ENCODE measurements at regions not wholly inside any gene's neighbourhood (a gene's known extent, or its start where the extent isn't known, plus 50 kb on each side); places are given as distances from the start of the nearest gene placed in this dataset.

DNA sequence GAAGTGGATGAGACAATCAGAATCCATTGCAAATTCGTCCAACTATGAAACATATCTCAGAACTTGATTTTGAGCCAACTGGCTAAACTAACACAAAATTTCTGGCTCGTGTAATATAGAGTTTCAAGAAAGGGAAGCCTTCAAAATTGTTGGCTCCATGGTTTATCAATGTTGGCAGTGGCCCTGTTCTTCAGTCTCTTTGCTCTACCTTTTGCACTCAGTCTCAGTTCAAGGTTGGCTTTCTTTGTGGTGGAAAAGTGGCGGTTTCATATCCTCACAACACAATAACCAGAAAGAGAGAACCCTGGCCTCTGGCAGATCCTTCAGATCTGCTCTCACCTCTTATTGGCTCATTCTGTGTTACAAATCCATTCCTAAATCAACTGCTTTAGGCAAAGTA lies 473.8 kb upstream of the API5 start:
- H4K12ac ChIP-seq (ENCODE audit: low read depth, low read length) = no peak overlapping the region
- H3K79me2 ChIP-seq (ENCODE audit: control insufficient read depth, insufficient read depth, low read length, poor library complexity) = no peaks in the 10 kb centered on the region
- no peak overlapping the region for H2BK5ac ChIP-seq (ENCODE audit: low read depth, low read length, poor library complexity)
- H3K23ac ChIP-seq (ENCODE audit: low read length) = no peak overlapping the region
- no peaks in the 10 kb centered on the region for H3K36me3 ChIP-seq (ENCODE audit: control insufficient read depth in 1 of 2, insufficient read depth in 2 of 2, low read length in 2 of 2)
- H4K91ac ChIP-seq (ENCODE audit: low read depth, low read length) = no peak overlapping the region
- H3K14ac ChIP-seq (ENCODE audit: low read length) = no peak overlapping the region
- no peak for DNase-seq
- peaks cover 0 to 4% of the 10 kb centered on the region in 2 experiments for H3K4me1 ChIP-seq (ENCODE audit: control insufficient read depth in 1 of 2, insufficient read depth in 2 of 2, low read length in 2 of 2)
- H3K27ac ChIP-seq (ENCODE audit: low read depth, low read length) = no peak overlapping the region
- no peak overlapping the region for H2AFZ ChIP-seq (ENCODE audit: insufficient read depth, low read length, poor library complexity)
- no peak overlapping the region for H3K18ac ChIP-seq (ENCODE audit: low read length)
- H2BK120ac ChIP-seq (ENCODE audit: insufficient read depth, low read length, poor library complexity) = no peak overlapping the region
- no peak overlapping the region for H3K9ac ChIP-seq (ENCODE audit: low read length)
- H4K8ac ChIP-seq (ENCODE audit: low read depth, low read length) = no peak overlapping the region
- no peak overlapping the region for H3K4ac ChIP-seq (ENCODE audit: low read depth, low read length)
- no peaks in the 10 kb centered on the region for H3K27me3 ChIP-seq (ENCODE audit: insufficient read depth, low read length)
- no peak overlapping the region for H2BK12ac ChIP-seq (ENCODE audit: low read length)
- H3K79me1 ChIP-seq (ENCODE audit: low read length) = no peaks in the 10 kb centered on the region
- no peak overlapping the region for H2AK5ac ChIP-seq (ENCODE audit: low read length)
- no CpG with 5 or more reads among the region's 3 CpGs for WGBS (ENCODE audit: extremely low coverage, insufficient coverage, insufficient read length)
- no peak overlapping the region for H3K4me2 ChIP-seq (ENCODE audit: low read length)
- no peak overlapping the region for H3K4me3 ChIP-seq (ENCODE audit: low read depth, low read length)
- no peaks in the 10 kb centered on the region for H3K9me3 ChIP-seq (ENCODE audit: insufficient read depth, low read depth, low read length)

DNA sequence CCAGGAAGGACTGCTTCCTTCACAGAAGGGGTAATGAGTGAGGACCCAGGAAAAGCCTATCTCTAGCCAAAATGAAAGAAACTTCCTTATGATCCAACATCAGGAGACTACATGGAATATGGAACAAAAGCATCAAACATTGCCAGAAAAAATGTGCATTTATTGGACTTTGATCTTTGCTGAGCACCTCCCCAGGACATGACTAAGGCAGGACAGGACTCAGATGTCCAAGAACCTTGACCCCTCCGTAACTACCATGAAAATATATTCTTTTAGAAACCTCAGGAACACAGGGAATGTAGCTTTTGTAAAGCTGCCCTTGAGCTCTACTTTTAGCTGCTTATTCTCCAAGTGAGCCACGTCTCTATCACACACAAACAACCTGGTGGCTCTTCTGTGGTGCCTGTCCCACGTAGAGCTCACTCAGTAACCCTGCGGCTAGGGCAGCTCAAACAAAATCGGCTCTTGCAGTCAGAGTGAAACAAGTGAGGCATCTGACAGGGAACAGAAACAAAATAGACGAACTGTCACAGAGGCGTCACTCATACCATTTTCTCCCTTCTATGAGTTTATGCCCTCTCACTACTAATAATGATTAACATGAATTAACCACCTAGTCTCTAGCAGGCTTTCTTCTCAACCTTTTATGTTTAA lies 471.5 kb upstream of the API5 start:
- Histone ChIP-seq H3K36me3 (ENCODE audit: control insufficient read depth in 1 of 2, insufficient read depth in 2 of 2, low read length in 2 of 2) (no peaks in the 10 kb centered on the region), H4K12ac (ENCODE audit: low read depth, low read length) (no peak overlapping the region), H3K4me2 (ENCODE audit: low read length) (no peak overlapping the region), H3K4me3 (ENCODE audit: low read depth, low read length) (no peak overlapping the region), H3K23ac (ENCODE audit: low read length) (no peak overlapping the region), H3K79me1 (ENCODE audit: low read length) (no peaks in the 10 kb centered on the region), H3K79me2 (ENCODE audit: control insufficient read depth, insufficient read depth, low read length, poor library complexity) (no peaks in the 10 kb centered on the region), H4K91ac (ENCODE audit: low read depth, low read length) (no peak overlapping the region), H3K27me3 (ENCODE audit: insufficient read depth, low read length) (no peaks in the 10 kb centered on the region), H3K27ac (ENCODE audit: low read depth, low read length) (no peak overlapping the region), H3K9me3 (ENCODE audit: insufficient read depth, low read depth, low read length) (no peaks in the 10 kb centered on the region), H3K4ac (ENCODE audit: low read depth, low read length) (no peak overlapping the region), H2AK5ac (ENCODE audit: low read length) (no peak overlapping the region), H3K9ac (ENCODE audit: low read length) (no peak overlapping the region), H2BK5ac (ENCODE audit: low read depth, low read length, poor library complexity) (no peak overlapping the region), H3K4me1 (ENCODE audit: control insufficient read depth in 1 of 2, insufficient read depth in 2 of 2, low read length in 2 of 2) (peaks cover 0 to 4% of the 10 kb centered on the region in 2 experiments), H2AFZ (ENCODE audit: insufficient read depth, low read length, poor library complexity) (no peak overlapping the region), H3K14ac (ENCODE audit: low read length) (no peak overlapping the region), H2BK12ac (ENCODE audit: low read length) (no peak overlapping the region), H2BK120ac (ENCODE audit: insufficient read depth, low read length, poor library complexity) (no peak overlapping the region), H3K18ac (ENCODE audit: low read length) (no peak overlapping the region), H4K8ac (ENCODE audit: low read depth, low read length) (no peak overlapping the region)
- no peak for DNase-seq
- no CpG with 5 or more reads among the region's 7 CpGs for WGBS (ENCODE audit: extremely low coverage, insufficient coverage, insufficient read length)

DNA sequence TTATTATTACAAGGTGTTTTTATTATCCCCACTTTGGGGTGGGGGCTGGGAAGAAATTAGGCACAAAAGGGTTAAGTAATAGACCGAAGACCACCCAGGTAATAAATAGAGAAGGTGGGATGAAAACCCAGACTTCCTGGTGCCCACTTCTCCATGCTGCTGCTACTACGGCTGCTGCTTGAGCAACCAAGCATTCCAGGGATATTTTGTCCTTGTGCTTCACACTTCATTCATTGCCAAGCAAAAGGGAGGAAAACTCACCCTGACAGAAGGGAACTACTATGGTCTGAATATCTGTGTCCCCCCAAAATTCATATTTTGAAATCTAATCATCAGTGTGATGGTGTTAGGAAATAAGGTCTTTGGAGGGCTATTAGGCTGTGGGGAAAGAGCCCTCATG lies 470.9 kb upstream of the API5 start:
- Histone ChIP-seq H3K36me3 (ENCODE audit: control insufficient read depth in 1 of 2, insufficient read depth in 2 of 2, low read length in 2 of 2) (no peaks in the 10 kb centered on the region), H3K4me3 (ENCODE audit: low read depth, low read length) (no peak overlapping the region), H3K14ac (ENCODE audit: low read length) (no peak overlapping the region), H4K12ac (ENCODE audit: low read depth, low read length) (no peak overlapping the region), H3K4me2 (ENCODE audit: low read length) (no peak overlapping the region), H2BK5ac (ENCODE audit: low read depth, low read length, poor library complexity) (no peak overlapping the region), H3K27ac (ENCODE audit: low read depth, low read length) (no peak overlapping the region), H3K4ac (ENCODE audit: low read depth, low read length) (no peak overlapping the region), H3K27me3 (ENCODE audit: insufficient read depth, low read length) (no peaks in the 10 kb centered on the region), H3K4me1 (ENCODE audit: control insufficient read depth in 1 of 2, insufficient read depth in 2 of 2, low read length in 2 of 2) (peaks cover 0 to 4% of the 10 kb centered on the region in 2 experiments), H3K23ac (ENCODE audit: low read length) (no peak overlapping the region), H3K79me2 (ENCODE audit: control insufficient read depth, insufficient read depth, low read length, poor library complexity) (no peaks in the 10 kb centered on the region), H2BK120ac (ENCODE audit: insufficient read depth, low read length, poor library complexity) (no peak overlapping the region), H3K9ac (ENCODE audit: low read length) (no peak overlapping the region), H2AK5ac (ENCODE audit: low read length) (no peak overlapping the region), H3K79me1 (ENCODE audit: low read length) (no peaks in the 10 kb centered on the region), H3K18ac (ENCODE audit: low read length) (no peak overlapping the region), H2AFZ (ENCODE audit: insufficient read depth, low read length, poor library complexity) (no peak overlapping the region), H2BK12ac (ENCODE audit: low read length) (no peak overlapping the region), H4K91ac (ENCODE audit: low read depth, low read length) (no peak overlapping the region), H4K8ac (ENCODE audit: low read depth, low read length) (no peak overlapping the region), H3K9me3 (ENCODE audit: insufficient read depth, low read depth, low read length) (no peaks in the 10 kb centered on the region)
- peak in 1 of 2 donors; percentile 0 for DNase-seq
- no CpG with 5 or more reads among the region's 2 CpGs for WGBS (ENCODE audit: extremely low coverage, insufficient coverage, insufficient read length)

DNA sequence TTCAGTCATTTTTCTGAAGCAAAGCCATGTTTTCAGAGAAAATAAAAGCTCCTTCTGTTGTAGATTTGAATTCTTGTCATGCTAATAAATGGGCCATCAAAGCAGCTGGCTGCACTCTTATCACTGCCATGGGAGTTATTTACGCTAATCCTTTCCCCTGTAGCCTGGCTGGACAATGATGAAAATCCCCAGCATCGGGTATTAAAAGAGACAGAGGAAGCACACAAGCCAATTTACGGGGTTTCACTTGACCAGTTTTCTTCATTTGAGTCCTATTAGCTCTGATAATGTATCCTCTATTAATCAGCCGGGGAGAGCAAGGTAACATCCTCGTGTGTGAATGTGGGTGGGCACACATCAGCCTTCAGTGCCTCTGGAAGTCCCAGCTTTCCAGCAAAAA lies 470.2 kb upstream of the API5 start:
- no peak overlapping the region for H3K23ac ChIP-seq (ENCODE audit: low read length)
- no peak overlapping the region for H2BK120ac ChIP-seq (ENCODE audit: insufficient read depth, low read length, poor library complexity)
- no peak overlapping the region for H3K4me2 ChIP-seq (ENCODE audit: low read length)
- no peak overlapping the region for H3K27ac ChIP-seq (ENCODE audit: low read depth, low read length)
- no peak overlapping the region for H3K18ac ChIP-seq (ENCODE audit: low read length)
- DNase-seq = no peak
- H2AFZ ChIP-seq (ENCODE audit: insufficient read depth, low read length, poor library complexity) = no peak overlapping the region
- no CpG with 5 or more reads among the region's 5 CpGs for WGBS (ENCODE audit: extremely low coverage, insufficient coverage, insufficient read length)
- no peak overlapping the region for H4K91ac ChIP-seq (ENCODE audit: low read depth, low read length)
- H3K36me3 ChIP-seq (ENCODE audit: control insufficient read depth in 1 of 2, insufficient read depth in 2 of 2, low read length in 2 of 2) = no peaks in the 10 kb centered on the region
- H4K8ac ChIP-seq (ENCODE audit: low read depth, low read length) = no peak overlapping the region
- no peaks in the 10 kb centered on the region for H3K79me2 ChIP-seq (ENCODE audit: control insufficient read depth, insufficient read depth, low read length, poor library complexity)
- no peak overlapping the region for H2BK12ac ChIP-seq (ENCODE audit: low read length)
- H3K9me3 ChIP-seq (ENCODE audit: insufficient read depth, low read depth, low read length) = no peaks in the 10 kb centered on the region
- H3K9ac ChIP-seq (ENCODE audit: low read length) = no peak overlapping the region
- H3K4me1 ChIP-seq (ENCODE audit: control insufficient read depth in 1 of 2, insufficient read depth in 2 of 2, low read length in 2 of 2) = peaks cover 0 to 4% of the 10 kb centered on the region in 2 experiments
- H3K79me1 ChIP-seq (ENCODE audit: low read length) = no peaks in the 10 kb centered on the region
- H3K14ac ChIP-seq (ENCODE audit: low read length) = no peak overlapping the region
- H3K4me3 ChIP-seq (ENCODE audit: low read depth, low read length) = no peak overlapping the region
- no peaks in the 10 kb centered on the region for H3K27me3 ChIP-seq (ENCODE audit: insufficient read depth, low read length)
- no peak overlapping the region for H2BK5ac ChIP-seq (ENCODE audit: low read depth, low read length, poor library complexity)
- no peak overlapping the region for H4K12ac ChIP-seq (ENCODE audit: low read depth, low read length)
- no peak overlapping the region for H3K4ac ChIP-seq (ENCODE audit: low read depth, low read length)
- no peak overlapping the region for H2AK5ac ChIP-seq (ENCODE audit: low read length)
